NOMO-1 (cell line): ENCODE measurements at regions not wholly inside any gene's neighbourhood (a gene's known extent, or its start where the extent isn't known, plus 50 kb on each side); places are given as distances from the start of the nearest gene placed in this dataset.

ENCODE experiments used
- DNase-seq, 2 experiments: peaks; one replicate each; lab custom pipeline; 2025; ENCODE audit not compliant: unreplicated experiment in 2 of 2; lab: John Stamatoyannopoulos, UW

DNA sequence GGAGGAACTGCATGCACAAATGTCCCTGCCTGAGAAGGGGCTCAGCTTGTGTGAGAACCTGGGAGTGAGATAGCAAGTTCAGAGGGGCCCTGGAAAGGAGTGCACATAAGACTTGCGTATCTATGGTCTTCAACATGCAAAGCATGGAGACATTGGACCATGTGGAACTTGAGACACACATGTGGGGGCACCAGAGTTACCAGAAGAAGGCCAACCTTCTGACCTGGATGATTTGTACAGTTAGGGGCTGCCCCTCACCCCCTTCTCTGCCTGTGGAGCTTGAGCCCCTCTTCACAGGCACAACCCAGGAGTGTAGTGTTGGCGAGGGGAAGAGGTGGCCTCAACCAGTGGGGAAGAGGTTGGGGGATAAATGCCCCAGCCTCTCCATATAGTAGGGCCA is 165.0 kb upstream of the ARL4C start:
- DNase-seq, result no peak

DNA sequence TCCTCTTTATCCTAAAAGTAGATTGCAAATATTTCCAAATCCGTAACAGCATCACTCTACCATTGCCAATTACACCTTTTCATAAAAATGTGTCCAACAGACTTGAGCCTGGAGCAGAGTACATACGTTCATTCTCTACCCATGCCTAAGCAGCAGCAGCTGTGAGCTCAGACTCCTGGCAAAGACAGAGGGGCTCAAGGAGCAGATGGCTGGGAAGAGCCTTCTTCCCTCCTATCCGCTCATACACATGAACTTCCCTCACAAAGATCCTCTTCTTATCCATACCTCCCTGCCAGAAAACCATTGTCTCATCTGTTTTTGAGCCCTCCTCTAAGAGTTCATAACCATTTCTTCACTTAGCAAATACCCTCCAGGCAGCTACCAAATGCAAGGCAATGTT is 164.3 kb upstream of the ARL4C start:
- no peak for DNase-seq

DNA sequence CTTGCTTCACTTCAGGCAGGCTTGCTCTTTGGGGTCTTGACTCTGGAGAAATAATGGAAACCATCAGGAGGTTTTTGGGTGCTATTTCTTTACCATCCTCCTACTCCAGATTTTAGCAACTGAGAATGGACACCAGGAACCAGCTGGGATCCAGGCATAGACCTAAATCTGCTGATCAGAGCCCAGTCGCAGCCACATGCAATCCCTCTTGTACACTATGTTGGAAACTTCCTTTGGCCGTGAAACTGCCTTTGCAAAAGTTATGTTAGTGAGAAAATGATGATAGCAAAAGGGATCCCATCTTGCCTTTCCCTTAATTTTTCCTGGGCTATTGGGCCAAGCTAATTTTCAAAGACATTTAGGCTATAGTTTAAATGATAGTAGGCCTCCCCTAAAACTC is 158.8 kb upstream of the ARL4C start:
- no peak for DNase-seq

DNA sequence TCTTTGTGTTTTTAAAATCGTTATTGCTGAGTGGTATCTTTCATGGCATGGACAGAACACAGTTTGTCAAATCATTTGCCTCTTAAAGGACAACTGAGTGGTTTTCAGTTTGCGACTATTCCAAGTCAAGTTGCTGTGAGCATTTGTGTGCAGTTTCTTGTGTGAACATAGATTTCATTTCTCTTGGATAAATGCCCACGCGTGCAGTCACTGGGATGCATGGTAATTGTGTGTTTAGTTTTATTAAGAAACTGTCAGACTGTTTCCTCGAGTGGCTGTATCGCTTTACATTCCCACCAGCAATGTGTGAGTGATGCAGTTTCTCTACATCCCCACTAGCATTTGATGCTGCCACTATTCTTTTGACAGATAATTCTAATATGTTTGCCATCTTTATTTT is 154.0 kb upstream of the ARL4C start:
- DNase-seq, result no peak

DNA sequence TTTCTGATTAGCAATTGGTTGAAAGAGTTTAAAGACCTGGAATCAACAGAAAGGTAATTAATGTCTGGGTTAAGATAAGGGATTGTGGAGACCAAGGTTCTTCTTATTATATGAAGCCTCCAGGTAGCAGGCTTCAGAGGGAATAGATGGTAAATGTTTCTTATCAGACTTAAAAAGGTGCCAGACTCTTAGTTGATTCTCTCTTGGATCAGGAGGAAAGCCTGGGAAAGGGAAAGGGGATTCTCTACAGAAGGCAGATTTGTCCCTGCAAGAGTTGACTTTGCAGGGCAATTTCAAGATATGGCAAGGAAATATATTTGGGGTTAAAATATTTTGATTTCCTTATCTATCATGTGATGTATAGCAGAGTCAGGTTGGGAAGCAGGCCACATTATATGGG is 153.1 kb upstream of the ARL4C start:
- DNase-seq, result no peak

DNA sequence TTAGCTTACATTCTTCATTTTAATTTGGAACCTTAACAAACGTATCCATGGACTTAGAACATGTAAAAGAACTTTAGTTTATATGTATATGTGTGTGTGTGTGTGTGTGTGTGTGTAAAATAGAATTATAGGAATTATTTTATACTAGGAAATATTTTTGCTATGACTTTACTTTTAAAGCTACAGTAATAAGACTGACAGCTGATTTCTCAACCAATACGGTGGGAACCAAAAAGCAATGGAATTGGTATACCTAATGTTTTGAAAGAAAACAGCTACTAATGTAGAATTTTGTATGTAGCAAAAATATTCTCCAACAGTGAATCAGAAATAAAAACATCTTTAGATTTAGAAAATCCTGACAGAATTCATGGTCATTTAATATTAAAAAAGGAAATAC is 146.5 kb upstream of the ARL4C start:
- no peak for DNase-seq

DNA sequence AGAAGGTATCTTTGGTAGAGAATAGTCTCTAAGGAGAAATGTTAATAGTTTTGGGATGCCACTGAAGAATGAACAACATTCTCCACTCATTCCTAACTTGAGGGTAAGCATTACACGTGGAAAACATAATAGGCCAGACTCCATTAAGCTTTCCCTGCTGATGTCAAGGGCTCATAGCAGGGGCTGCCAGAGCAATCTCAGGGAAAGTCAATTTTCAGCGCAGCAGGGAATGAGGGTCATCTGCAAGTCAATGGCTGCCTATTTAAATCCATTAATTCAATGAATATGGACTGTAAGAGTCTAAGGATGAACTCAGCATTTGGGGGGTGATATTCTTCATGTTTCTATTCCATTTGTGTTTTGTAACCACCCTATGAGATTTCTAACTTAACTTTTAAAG is 144.2 kb upstream of the ARL4C start:
- DNase-seq, result no peak

DNA sequence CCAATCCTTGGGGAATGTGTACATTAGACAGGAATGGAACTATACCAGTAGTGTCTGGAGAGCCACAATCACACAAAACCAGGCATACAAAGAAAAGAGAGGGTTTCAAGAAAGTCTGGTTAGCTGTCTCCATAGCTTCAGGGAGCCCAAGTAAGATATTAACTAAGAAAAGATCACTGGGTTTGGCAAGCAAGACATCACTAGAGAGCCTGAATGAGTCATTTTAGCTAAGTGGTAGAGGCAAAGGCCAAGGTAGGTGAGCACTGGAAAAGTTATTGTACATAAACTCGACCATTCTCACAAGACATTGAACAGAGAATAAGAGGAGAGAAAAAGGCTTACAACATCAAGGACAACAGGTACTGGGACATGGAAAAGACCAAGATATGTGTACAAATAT is 143.8 kb upstream of the ARL4C start:
- no peak for DNase-seq

DNA sequence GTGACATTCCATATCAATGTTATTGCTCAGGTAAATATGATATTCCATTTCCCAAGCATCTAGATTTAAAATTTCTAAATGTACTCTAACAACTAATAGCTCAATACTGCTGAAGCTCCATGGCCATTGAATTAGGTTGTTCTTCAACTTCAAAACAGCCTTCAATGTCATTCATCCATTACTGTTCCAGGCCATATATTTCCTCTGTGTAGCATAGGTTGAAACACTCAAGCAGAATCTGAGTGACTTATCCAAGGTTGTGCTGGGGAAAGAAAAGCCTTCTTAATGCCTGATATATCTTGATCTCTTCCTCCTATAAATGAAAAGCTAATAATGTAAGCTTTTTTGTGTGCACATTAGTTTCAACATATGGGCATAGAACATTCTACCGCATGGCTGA is 142.1 kb upstream of the ARL4C start:
- no peak for DNase-seq

DNA sequence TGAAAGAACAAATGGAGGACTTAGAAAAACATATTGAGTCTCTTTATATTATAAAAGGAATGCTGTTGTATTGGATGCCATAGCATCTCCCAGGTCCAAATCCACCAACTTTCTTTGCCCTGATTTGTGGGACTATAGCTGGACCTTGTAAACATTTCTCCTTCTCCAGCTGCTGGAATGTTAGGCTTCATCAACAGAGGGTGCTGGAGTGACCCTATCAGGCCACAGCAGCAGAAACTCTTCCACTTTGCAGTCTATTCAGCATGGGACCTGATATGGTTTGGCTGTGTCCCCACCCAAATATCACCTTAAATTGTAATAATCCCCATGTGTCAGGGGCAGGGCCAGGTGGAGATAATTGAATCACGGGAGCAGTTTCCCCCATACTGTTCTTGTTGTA is 138.4 kb upstream of the ARL4C start:
- no peak for DNase-seq

DNA sequence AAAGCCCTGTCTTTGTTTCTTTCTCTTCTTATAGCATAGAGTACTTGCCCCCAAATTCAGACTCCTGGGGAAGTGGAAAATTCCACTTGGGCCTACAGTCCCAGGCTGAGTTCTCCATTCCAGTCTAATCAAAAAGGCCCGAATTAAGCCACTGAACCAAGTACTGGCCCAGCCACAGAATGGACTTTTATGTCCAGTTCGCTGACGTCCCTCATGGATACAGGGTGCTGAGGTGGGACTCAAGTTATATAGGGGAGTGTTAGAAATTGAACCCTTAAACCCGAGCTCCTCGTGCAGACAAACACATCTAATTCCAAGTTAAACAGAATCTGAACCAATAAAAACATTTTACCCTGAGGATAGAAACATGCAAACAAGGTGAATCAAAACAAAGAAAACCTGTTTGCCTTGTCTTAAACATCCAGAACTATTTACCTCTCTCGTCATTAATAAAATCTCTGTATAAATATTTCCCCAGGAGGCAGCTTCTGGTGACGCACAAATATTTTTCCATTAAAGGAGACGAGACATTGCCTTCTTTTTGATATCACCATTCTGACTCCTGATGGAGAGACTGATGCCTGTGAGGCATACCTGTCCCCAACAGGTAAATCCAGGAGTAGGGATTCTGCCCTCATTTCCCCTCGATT is 136.8 kb upstream of the ARL4C start:
- no peak for DNase-seq

DNA sequence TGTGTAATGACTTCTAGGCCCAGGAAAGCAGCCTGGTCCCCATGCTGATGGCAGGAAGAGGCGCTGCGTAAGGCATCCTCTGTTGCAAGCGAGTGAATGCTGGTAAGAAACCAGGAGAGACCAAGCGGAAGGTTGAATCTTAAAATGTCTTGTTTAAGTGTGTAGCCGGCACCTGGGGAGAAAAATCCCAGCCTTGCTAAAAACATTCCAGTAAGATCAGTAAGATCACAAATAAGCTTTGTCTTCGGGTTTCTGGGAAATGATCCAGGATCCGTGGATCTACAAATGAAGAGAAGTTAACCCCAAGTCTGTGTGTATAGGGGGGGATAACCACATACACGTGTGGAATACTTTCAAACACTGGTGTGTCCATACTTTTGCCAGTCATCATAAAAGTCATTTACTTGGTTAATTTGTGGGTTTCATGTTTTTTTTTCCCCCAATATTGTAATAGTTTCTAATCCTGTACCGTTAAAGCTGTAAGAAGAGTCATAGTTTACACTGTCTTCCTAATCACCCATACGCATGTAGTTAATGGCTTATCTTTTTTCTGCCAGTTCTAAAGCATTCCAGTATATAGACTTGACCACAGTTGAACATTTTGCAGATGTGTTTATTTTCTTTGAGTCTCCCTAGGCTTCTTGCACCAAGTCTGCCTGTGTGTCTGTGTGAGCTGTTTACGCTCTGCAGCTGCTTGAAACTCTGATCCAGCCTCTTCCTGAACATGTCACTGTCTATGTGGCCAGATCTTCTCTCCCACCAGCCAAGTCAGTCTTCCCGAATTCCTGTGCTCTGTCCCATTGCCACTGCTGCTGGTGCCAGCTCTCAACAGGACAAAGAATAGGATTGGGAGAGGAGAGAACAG is 135.9 kb upstream of the ARL4C start:
- DNase-seq, result no peak

DNA sequence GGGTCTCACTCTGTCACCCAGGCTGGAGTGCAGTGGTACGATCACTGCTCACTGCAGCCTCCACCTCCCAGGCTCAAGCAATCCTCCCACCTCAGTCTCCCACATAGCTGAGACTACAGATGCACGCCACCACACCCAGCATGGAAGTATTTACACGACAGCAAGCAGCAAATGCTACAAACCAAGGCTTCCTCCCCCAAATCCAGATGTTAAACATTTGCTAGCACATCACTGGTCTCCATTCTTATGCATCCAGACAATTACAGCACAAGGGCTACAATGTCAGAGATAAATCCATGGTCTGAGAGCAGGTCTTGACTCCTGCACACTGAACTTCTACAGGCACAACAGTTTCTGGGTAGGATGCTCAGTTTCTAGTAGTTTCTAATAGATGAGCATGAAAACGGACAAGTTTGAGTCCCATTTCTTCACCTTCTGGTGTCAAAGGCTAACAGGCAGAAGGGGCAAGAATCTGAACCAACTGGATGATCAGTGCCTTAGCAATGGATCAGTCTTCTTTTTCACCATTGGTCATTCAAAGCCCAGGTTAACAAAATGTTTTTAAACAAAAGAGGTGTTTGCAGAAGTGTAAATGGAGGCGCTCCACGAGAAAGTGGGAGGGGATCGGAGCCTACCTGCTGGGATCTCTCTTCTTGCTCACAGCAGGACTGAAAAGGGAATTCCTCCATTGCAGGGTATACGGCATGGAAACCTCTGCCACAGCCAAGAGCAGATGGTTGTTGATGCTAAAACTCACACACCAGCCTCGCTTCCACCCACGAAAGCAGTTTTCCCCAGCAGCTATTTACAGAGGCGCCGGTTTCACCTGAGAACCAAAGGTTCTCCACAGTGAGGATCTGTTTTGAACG is 135.0 kb upstream of the ARL4C start:
- DNase-seq, result no peak

DNA sequence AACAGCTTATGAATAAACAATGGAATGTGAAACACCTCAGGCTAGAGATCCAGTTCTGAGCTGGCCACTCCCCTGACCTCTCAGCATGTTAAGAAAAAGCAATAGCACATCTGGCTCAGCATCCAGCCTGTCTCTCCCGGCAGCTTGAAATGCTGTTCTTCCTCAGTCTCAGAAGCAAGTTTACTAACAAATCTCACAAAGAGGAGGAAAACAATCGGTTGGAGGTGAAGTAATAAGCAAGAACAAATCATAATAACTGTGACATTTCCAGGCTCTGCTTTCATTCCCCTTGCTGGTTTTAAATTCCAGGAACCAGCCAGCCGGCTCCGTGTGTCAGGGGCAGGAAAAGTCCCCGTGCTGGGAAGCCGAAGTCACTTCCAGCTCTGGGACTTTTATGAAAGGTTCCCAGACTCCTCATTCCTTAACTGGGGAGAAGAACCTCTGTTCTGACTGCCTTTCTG is 133.9 kb upstream of the ARL4C start:
- no peak for DNase-seq

DNA sequence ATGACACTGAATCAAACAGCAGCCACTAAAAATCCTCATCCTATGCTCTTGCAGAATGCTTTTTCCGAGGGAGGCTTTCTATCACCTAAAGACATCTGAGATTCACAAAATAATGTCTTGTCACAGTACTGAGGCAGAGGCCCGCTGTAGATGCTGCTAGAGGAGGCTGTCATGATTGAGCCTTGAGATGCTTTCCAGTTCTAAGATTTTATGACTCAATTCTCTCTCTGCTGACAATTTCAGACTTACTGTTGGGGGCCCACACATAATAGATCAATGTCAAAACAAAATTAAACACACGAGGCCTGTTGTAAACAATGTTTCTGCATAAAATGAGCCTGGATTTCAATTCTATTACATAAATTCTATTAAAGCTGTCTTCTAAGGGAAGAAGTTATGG is 132.7 kb upstream of the ARL4C start:
- DNase-seq, result no peak

DNA sequence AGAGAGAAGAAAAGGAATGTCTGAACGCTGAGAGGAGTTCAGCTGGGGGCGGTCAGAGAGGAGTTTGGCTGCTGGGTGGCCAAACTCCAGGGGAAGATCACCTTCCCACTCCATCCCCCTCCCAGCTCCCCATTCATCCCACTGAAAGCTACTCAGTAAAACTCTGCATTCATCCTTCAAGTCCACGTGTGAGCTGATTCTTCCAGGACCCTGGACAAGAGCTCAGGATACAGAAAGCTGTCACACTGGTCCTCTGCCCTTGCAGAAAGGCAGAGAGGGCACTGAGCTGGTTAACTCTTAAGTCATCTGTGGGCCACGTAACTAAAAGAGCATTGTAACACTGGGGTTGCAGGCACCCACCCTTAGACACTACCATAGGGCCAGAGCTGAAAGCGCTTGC is 132.1 kb upstream of the ARL4C start:
- DNase-seq, result no peak

DNA sequence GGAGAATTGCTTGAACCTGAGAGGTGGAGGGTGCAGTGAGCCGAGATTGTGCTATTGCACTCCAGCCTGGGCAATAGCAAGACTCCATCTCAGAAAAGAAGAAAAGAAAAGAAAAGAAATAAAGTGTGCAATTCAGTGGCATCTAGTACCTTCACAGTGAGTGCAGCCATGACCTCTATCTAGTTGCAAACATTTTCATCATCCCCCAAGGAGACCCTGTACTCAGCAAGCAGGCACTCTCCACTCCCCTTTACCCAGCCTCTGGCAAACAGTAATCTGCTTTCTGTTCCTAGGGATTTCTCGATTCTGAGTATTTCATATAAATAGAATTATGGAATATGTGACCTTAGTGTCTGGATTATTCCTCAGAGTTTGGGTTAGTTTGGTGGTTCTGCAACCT is 130.4 kb upstream of the ARL4C start:
- no peak for DNase-seq

DNA sequence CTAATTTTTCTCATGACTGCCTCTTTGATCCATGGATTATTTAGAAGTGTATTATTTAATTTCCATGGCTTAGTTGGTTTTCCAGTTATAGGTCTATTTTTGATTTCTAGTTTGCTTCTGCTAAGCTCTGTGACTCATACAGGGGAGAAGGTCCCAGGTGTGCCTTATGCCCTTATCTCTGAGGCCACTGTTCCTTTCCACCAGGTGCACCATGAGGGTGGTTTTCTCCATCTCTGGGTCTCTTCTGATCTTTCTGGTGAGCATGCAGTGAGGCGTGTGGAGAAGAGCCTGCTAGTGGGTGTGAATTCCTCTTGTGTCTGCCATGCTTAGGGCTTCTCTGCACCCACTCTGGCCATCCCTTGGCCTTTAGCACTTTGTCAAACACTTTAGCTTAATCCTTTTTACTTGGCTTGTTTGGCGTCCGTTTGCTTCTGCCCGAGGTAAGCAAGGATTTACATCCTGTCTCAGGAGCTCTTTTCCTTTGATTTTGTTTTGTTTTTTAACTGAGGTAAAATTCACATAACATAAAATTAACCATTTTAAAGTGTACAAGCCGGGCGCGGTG is 129.8 kb upstream of the ARL4C start:
- DNase-seq, result no peak

DNA sequence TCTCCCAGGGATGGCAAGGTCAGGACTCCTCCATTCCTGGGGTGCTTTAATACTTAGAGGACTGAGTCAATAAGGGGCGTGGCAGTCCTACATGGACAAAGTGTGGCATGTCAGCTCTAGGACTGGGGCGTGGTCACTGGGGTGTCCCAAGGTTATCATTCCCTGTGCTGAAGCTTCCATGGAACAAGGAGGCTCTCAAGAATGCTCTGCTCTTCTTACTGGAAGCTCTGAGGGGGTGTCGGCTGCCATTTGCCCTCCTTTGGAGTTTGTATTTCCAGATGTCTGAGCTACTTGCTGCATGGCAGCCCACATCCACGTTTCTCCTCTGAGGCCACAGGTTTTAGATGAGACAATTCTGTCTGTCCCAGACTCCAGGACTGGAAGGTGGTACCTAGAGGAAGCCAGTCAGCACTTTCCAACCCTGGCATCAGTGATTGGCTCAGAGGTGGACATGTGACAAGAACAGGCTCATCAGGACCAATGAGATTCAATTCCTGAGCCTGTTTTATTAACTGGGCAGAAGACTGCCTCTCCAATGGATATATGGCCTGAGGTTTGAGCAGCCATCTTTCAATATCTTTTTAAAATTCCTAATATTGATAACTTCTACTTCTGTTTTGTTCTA is 128.9 kb upstream of the ARL4C start:
- no peak for DNase-seq

DNA sequence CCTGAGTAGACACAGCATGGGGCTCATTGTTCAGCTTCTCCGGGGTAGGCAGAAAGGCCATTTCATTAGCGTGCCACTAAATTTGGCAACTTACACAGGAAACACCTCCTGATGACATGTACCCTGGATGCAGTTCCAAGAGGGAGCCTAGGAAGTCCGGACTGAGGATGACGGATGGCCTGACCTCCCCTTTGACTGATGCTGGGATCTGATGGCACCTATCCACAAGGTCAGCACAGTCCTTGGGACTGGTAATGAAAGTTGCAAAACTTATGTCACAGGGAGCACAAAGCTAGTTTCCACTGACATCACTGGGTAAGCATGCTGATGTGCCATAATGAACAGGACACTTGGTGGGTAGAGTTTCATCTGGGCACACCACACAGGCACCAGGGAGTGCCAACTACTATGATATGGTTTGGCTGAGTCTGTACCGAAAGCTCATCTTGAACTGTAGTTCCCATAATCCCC is 126.7 kb upstream of the ARL4C start:
- DNase-seq, result no peak

DNA sequence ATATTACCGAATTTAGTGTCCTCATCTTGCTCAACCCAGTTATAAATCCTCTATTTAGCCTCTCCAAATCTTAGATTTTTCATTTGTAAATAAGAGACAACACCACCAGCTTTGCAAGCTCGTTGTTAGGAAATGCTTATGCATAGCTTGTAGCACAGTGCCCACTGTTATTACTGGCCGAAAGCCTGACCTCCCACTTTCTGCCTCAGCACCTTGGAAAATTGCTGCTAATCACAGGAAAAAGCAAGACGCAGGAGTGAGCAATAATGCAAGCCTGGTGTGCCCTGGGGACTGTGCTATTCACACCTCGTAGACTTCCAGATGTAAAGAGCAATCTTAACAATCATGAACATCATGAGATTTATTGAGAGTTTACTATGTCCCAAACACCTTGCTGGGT is 124.2 kb upstream of the ARL4C start:
- no peak for DNase-seq
